Keratinocyte (primary cell): ENCODE measurements at regions not wholly inside any gene's neighbourhood (a gene's known extent, or its start where the extent isn't known, plus 50 kb on each side); places are given as distances from the start of the nearest gene placed in this dataset.

Experiments
- EZH2 ChIP-seq: IDR thresholded peaks from one replicate; pipeline ENCODE4 v1.6.1; 2012; ENCODE audit warnings: inconsistent platforms, mild to moderate bottlenecking, low read length, moderate library complexity
- TF ChIP-seq, protein P1 (sequence below), 3 experiments: IDR thresholded peaks in 1 of 3; conservative IDR thresholded peaks in 1 of 3; optimal IDR thresholded peaks in 1 of 3; 2 replicates in 2 of 3; 3 replicates in 1 of 3; pipeline versions ENCODE3 to v1.5.1; 2011; ENCODE audit warnings: low read length in 3 of 3, mild to moderate bottlenecking in 3 of 3, moderate library complexity in 2 of 3, control low read depth in 1 of 3, inconsistent platforms in 1 of 3; ENCODE audit not compliant: insufficient read depth in 2 of 3; ENCODE audit errors: extremely low read depth in 1 of 3

DNA sequence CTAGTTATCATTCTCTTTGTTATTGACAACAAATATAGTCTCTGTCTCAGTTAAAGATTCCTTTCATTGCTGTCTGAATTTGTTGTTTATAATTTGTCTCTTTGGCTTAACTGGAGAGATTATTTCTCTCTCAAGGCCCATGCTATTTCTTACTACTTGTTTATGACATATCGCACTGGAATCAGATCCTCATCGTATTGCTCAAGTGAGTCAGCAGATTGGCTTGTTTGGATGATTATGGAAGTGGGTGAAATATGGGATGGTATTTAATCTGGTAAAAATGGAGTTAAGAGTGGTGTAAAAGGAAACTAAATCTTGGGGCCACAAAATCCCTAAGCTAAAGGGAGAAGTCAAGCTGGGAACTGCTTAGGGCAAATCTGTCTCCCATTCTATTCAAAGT, 613.1 kb downstream of the SI start:
- TF ChIP-seq, protein P1, sequence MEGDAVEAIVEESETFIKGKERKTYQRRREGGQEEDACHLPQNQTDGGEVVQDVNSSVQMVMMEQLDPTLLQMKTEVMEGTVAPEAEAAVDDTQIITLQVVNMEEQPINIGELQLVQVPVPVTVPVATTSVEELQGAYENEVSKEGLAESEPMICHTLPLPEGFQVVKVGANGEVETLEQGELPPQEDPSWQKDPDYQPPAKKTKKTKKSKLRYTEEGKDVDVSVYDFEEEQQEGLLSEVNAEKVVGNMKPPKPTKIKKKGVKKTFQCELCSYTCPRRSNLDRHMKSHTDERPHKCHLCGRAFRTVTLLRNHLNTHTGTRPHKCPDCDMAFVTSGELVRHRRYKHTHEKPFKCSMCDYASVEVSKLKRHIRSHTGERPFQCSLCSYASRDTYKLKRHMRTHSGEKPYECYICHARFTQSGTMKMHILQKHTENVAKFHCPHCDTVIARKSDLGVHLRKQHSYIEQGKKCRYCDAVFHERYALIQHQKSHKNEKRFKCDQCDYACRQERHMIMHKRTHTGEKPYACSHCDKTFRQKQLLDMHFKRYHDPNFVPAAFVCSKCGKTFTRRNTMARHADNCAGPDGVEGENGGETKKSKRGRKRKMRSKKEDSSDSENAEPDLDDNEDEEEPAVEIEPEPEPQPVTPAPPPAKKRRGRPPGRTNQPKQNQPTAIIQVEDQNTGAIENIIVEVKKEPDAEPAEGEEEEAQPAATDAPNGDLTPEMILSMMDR (optimal IDR thresholded peaks at IDR 0.05 in 1 of 3, IDR thresholded peaks at IDR 0.05 in 1 of 3, conservative IDR thresholded peaks at IDR 0.05 in 1 of 3; ENCODE audit: extremely low read depth in 1 of 3, insufficient read depth in 2 of 3, low read length in 3 of 3), result no peak
- TF ChIP-seq EZH2, result no peak
